T-cell (primary cell): ENCODE measurements at regions not wholly inside any gene's neighbourhood (a gene's known extent, or its start where the extent isn't known, plus 50 kb on each side); places are given as distances from the start of the nearest gene placed in this dataset.

Experiments
- ATAC-seq, 4 experiments: fragments of 200-7000 bp in 3 of 4; fragments of 150-1000 bp in 1 of 4; cut with Tn5 transposase; replicated peaks in 1 of 4; 1 replicate in 3 of 4; 2 replicates in 1 of 4; pipeline ENCODE4 v1.10.0; 2021; ENCODE audit warnings: moderate library complexity in 3 of 4, mild to moderate bottlenecking in 2 of 4, moderate number of reproducible peaks in 1 of 4
- CTCF ChIA-PET, 2 donors: fragments of 300-600 bp; sonication (Branson Sonifier 250); formaldehyde crosslinking; loops; one replicate each; lab custom pipeline; 2022; ENCODE audit warnings: antibody characterized with exemption in 2 of 2; lab: Charles Lee
- POLR2A ChIA-PET, 2 donors: fragments of 300-600 bp; sonication (Branson Sonifier 250); formaldehyde crosslinking; loops; one replicate each; lab custom pipeline; 2022; ENCODE audit warnings: antibody characterized with exemption in 2 of 2; lab: Charles Lee
- DNase-seq, 35 experiments: peaks; one replicate each; pipeline versions ENCODE4 v3.0.0 to v3.0.0-alpha.2; 2013 to 2023
- H3K27ac ChIP-seq: one replicate; pipeline ENCODE4 v1.5.1; 2013; ENCODE audit warnings: low read length
- H3K27me3 ChIP-seq, 2 experiments: replicated peaks in 1 of 2; 1 replicate in 1 of 2; 2 replicates in 1 of 2; pipeline versions ENCODE4 v1.6.1 to v1.7.0; 2013; ENCODE audit warnings: low read length in 1 of 2, mixed read lengths in 1 of 2; ENCODE audit not compliant: control insufficient read depth in 2 of 2, insufficient read depth in 2 of 2; ENCODE audit errors: extremely low read depth in 1 of 2
- H3K36me3 ChIP-seq, 2 donors: 1 replicate in 1 of 2; 2 replicates in 1 of 2; pipeline versions ENCODE4 v1.6.1 to v1.7.0; 2013; ENCODE audit warnings: low read length in 1 of 2; ENCODE audit not compliant: control insufficient read depth in 2 of 2, insufficient read depth in 1 of 2; ENCODE audit errors: extremely low read depth in 1 of 2
- H3K4me1 ChIP-seq, 2 experiments: 1 replicate in 1 of 2; 2 replicates in 1 of 2; pipeline versions ENCODE4 v1.6.1 to v1.7.0; 2013; ENCODE audit warnings: low read length in 2 of 2, mixed read lengths in 1 of 2; ENCODE audit not compliant: insufficient read depth in 2 of 2, control insufficient read depth in 1 of 2; ENCODE audit errors: extremely low read depth in 1 of 2
- H3K4me3 ChIP-seq, 2 donors: 1 replicate in 1 of 2; 2 replicates in 1 of 2; pipeline versions ENCODE4 v1.5.1 to v1.7.0; 2013; ENCODE audit warnings: mild to moderate bottlenecking in 2 of 2, low read length in 1 of 2, moderate library complexity in 1 of 2; ENCODE audit not compliant: control insufficient read depth in 1 of 2; ENCODE audit errors: extremely low read depth in 1 of 2
- H3K9me3 ChIP-seq: 2 replicates; pipeline ENCODE4 v1.7.0; 2013
- H3K27ac Mint-ChIP-seq, 2 donors: one replicate each; pipeline ENCODE4 v1.8.0; 2020 to 2021; ENCODE audit warnings: mild to moderate bottlenecking in 2 of 2, mixed read lengths in 2 of 2
- H3K27me3 Mint-ChIP-seq, 2 donors: one replicate each; pipeline ENCODE4 v1.8.0; 2021 to 2022; ENCODE audit warnings: mixed read lengths in 2 of 2
- H3K36me3 Mint-ChIP-seq: one replicate; pipeline ENCODE4 v1.8.0; 2021; ENCODE audit warnings: mixed read lengths
- H3K4me1 Mint-ChIP-seq, 3 donors: one replicate each; pipeline ENCODE4 v1.8.0; 2020 to 2022; ENCODE audit warnings: mixed read lengths in 3 of 3, mild to moderate bottlenecking in 1 of 3
- H3K4me3 Mint-ChIP-seq, 3 donors: one replicate each; pipeline ENCODE4 v1.8.0; 2020 to 2022; ENCODE audit warnings: mild to moderate bottlenecking in 3 of 3, mixed read lengths in 3 of 3, moderate library complexity in 3 of 3
- H3K9me3 Mint-ChIP-seq, 3 donors: one replicate each; pipeline ENCODE4 v1.8.0; 2020 to 2022; ENCODE audit warnings: mixed read lengths in 3 of 3
- WGBS: methylation state at CpG from one replicate; pipeline ENCODE4 v1.1.5; 2013; ENCODE audit warnings: missing lambda C conversion rate; ENCODE audit not compliant: insufficient coverage; 5-methylcytosine and 5-hydroxymethylcytosine counted together

DNA sequence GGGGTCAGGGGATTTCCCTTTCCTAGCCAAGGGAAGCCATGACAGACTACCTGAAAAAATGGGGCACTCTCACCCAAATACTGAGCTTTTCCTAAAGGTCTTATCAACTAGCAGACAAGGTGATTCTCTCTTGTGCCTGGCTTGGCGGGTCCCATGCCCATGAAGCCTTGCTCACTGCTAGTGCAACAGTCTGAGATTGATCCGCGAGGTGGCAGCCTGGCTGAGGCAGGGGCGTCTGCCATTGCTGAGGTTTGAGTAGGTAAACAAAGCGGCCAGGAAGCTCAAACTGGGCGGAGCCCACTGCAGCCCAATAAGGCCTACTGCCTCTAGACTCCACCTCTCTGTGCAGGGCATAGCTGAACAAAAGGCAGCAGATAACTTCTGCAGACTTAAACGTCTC lies 152.6 kb upstream of the PMFBP1 start:
- Histone ChIP-seq H3K9me3 (no peaks in the 10 kb centered on the region), H3K4me1 (no peaks in the 10 kb centered on the region), H3K27me3 (peaks cover 0 to 2% of the 10 kb centered on the region in 2 experiments), H3K27ac (no peak overlapping the region), H3K4me3 (no peak overlapping the region), H3K36me3 (no peaks in the 10 kb centered on the region)
- Mint-ChIP-seq H3K9me3 (peaks cover 19 to 20% (median 19%) of the 10 kb centered on the region in 3 donors), H3K27ac (no peak overlapping the region), H3K27me3 (no peaks in the 10 kb centered on the region), H3K4me3 (no peak overlapping the region), H3K4me1 (no peaks in the 10 kb centered on the region), H3K36me3 (peaks cover 9% of the 10 kb centered on the region)
- 87% methylated on average over 4 of the region's 7 CpGs for WGBS
- ChIA-PET POLR2A (no interaction called here), CTCF (no interaction called here)
- DNase-seq: no peak
- no peak for ATAC-seq

DNA sequence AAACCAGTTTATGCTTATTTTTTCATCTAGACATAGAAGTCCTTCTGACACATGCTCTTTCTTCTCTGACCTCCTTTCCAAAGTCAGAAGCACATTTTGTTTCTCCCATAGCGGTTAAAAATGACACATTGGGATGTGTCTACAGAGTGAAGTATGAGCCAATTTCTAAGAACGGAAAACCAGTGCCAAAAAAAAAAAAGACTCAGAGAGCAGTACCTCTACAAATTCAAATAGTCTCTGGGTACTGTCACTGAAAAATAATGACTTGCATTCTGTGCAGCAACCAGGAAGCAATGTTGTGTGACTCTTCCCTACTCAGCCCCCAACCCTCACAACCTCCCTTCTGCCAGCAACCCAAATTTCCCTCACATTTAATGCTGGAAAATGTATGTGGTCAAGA lies 145.5 kb upstream of the PMFBP1 start:
- 57% methylated on average over 1 of the region's 2 CpGs for WGBS
- H3K4me3 Mint-ChIP-seq: no peak overlapping the region
- POLR2A ChIA-PET: no interaction called here
- no peak overlapping the region for H3K27ac ChIP-seq
- no peaks in the 10 kb centered on the region for H3K36me3 ChIP-seq
- H3K9me3 Mint-ChIP-seq: peaks cover 10 to 19% (median 11%) of the 10 kb centered on the region in 3 donors
- DNase-seq: no peak
- H3K27ac Mint-ChIP-seq: no peak overlapping the region
- H3K9me3 ChIP-seq: no peaks in the 10 kb centered on the region
- no peak for ATAC-seq
- peaks cover 4% of the 10 kb centered on the region for H3K36me3 Mint-ChIP-seq
- CTCF ChIA-PET: no interaction called here
- H3K27me3 ChIP-seq: no peaks in the 10 kb centered on the region
- no peaks in the 10 kb centered on the region for H3K4me1 ChIP-seq
- H3K4me3 ChIP-seq: no peak overlapping the region
- H3K4me1 Mint-ChIP-seq: no peaks in the 10 kb centered on the region
- H3K27me3 Mint-ChIP-seq: peaks cover 0 to 5% of the 10 kb centered on the region in 2 donors

DNA sequence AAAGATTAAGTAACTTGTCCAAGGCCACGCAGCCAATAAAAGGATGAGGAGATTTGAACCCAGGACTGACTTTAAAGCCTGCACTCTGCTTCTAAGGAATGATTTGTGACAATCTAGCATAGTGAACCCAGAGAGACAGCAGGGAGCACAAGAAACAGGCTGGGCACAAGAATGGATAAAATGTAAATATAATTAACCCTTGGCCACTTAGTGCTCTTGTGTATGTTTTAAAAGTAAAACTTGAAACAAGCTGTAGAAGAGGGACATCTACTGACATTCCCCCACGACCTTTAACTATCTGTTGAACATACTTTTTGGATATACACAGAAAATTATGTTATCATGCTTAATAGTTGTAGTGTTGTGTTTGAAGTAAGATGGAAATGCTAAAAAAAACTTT lies 141.9 kb upstream of the PMFBP1 start:
- Mint-ChIP-seq H3K27ac (no peak overlapping the region), H3K4me1 (no peaks in the 10 kb centered on the region), H3K36me3 (no peaks in the 10 kb centered on the region), H3K4me3 (no peak overlapping the region), H3K9me3 (peaks cover 2 to 10% (median 7%) of the 10 kb centered on the region in 3 donors), H3K27me3 (peaks cover 0 to 5% of the 10 kb centered on the region in 2 donors)
- Histone ChIP-seq H3K4me1 (no peaks in the 10 kb centered on the region), H3K27me3 (no peaks in the 10 kb centered on the region), H3K4me3 (no peak overlapping the region), H3K9me3 (no peaks in the 10 kb centered on the region), H3K27ac (no peak overlapping the region), H3K36me3 (no peaks in the 10 kb centered on the region)
- ChIA-PET CTCF (no interaction called here), POLR2A (no interaction called here)
- DNase-seq: no peak
- 100% methylated on average over 1 of the region's 2 CpGs for WGBS
- ATAC-seq: no peak

DNA sequence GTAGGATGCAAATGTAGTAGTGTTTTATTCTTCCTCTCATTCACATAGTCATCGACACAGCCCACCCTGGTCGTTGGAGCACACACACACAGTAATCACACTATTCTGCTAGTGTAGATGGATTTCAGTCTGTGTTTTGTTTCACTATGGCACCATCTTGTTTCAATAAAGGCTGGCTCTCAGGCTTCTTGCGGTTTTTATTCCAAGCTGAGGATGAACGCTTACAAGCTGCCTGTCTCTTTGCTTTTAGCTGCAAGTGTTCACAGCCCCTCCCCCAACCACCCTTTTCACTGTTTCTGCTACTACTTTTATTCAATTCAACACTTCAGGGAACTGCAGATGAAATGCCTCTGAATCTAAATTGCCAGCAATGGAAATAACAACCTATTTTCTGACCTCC lies 140.9 kb upstream of the PMFBP1 start:
- Histone ChIP-seq H3K27me3 (no peaks in the 10 kb centered on the region), H3K4me3 (no peak overlapping the region), H3K4me1 (no peaks in the 10 kb centered on the region), H3K27ac (no peak overlapping the region), H3K9me3 (no peaks in the 10 kb centered on the region), H3K36me3 (no peaks in the 10 kb centered on the region)
- no peak overlapping the region for H3K4me3 Mint-ChIP-seq
- H3K9me3 Mint-ChIP-seq: peaks cover 3 to 14% (median 4%) of the 10 kb centered on the region in 3 donors
- H3K27ac Mint-ChIP-seq: no peak overlapping the region
- DNase-seq (no peak), ATAC-seq (no peak)
- ChIA-PET CTCF (no interaction called here), POLR2A (no interaction called here)
- H3K4me1 Mint-ChIP-seq: no peaks in the 10 kb centered on the region
- 69% methylated on average over 2 of the region's 4 CpGs for WGBS
- no peaks in the 10 kb centered on the region for H3K36me3 Mint-ChIP-seq
- peaks cover 0 to 5% of the 10 kb centered on the region in 2 donors for H3K27me3 Mint-ChIP-seq

DNA sequence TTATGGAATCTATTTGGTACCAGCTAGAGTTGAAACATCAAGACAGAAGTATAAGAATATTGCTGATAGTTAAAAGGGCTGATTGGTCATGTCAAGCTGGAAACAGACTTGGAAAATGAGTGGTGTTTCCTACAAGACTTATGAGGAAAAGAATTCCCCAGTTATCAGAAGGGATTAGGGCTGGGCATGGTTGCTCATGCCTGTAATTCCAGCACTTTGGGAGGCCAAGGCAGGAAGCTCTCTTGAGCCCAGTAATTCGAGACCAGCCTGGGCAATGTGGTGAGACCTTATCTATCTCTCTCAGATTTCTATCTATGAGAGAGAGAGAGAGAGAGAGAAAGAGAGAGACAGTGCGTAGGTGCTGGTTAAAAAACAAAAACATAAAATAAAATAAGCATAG lies 139.5 kb upstream of the PMFBP1 start:
- Histone ChIP-seq H3K4me3 (no peak overlapping the region), H3K27ac (no peak overlapping the region), H3K9me3 (no peaks in the 10 kb centered on the region), H3K27me3 (no peaks in the 10 kb centered on the region), H3K4me1 (no peaks in the 10 kb centered on the region), H3K36me3 (no peaks in the 10 kb centered on the region)
- Mint-ChIP-seq H3K9me3 (peaks cover 4 to 17% (median 5%) of the 10 kb centered on the region in 3 donors), H3K27me3 (no peaks in the 10 kb centered on the region), H3K4me1 (no peaks in the 10 kb centered on the region), H3K36me3 (no peaks in the 10 kb centered on the region), H3K4me3 (no peak overlapping the region), H3K27ac (no peak overlapping the region)
- CTCF ChIA-PET: no interaction called here
- DNase-seq (no peak), ATAC-seq (no peak)
- POLR2A ChIA-PET: no interaction called here
- WGBS: no CpG with 5 or more reads among the region's 2 CpGs

DNA sequence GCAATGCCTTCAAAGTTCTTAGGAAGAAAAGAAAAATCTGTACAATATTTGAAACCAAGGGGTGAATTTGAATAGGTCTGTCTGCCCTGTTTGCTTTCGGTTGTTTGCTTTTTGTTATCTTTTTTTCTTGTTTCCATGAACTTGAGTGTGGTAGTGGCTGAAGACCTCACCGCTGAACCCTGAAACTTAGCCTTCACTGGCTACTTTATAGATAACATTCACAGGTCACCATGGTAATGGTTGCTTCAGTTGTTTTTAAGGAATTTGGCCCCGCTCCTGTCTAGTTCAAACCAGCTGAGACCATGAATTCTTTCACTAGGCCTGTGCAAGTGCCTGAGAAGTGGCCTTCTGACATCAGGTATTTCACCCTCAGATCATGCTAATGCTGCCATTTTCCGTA lies 137.0 kb upstream of the PMFBP1 start:
- no peaks in the 10 kb centered on the region for H3K27me3 Mint-ChIP-seq
- no peaks in the 10 kb centered on the region for H3K4me1 Mint-ChIP-seq
- H3K9me3 ChIP-seq: no peaks in the 10 kb centered on the region
- no peaks in the 10 kb centered on the region for H3K4me1 ChIP-seq
- DNase-seq (no peak), ATAC-seq (no peak)
- peaks cover 3% of the 10 kb centered on the region for H3K36me3 Mint-ChIP-seq
- H3K27ac Mint-ChIP-seq: no peak overlapping the region
- H3K27me3 ChIP-seq: no peaks in the 10 kb centered on the region
- ChIA-PET CTCF (no interaction called here), POLR2A (no interaction called here)
- H3K27ac ChIP-seq: no peak overlapping the region
- no peaks in the 10 kb centered on the region for H3K36me3 ChIP-seq
- no peak overlapping the region for H3K4me3 Mint-ChIP-seq
- peaks cover 4 to 21% (median 7%) of the 10 kb centered on the region in 3 donors for H3K9me3 Mint-ChIP-seq
- 86% methylated on average over 2 of the region's 4 CpGs for WGBS
- no peak overlapping the region for H3K4me3 ChIP-seq

DNA sequence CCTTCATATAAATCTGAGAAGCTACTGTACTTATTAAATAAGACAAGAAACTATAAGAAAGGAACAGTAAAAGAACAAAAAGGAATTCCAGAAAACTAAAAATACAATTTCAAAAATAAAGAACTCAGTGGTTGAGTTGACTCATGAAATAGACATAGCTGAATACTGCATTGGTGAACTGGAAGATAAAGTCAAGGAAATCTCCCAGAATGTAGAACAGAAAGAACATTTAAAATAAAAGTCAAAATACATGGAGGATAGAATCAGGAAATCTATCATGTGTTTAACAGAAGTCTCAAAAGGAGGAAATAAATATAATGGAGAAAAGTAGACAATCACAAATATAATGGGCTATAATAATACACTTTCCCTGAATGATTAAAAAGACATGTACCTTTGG lies 136.4 kb upstream of the PMFBP1 start:
- H3K4me3 Mint-ChIP-seq: no peak overlapping the region
- CTCF ChIA-PET: no interaction called here

More for the DNA sequence above, 136.4 kb upstream of the PMFBP1 start:
- Mint-ChIP-seq H3K27me3 (no peaks in the 10 kb centered on the region), H3K9me3 (peaks cover 4 to 21% (median 7%) of the 10 kb centered on the region in 3 donors), H3K27ac (no peak overlapping the region), H3K4me1 (no peaks in the 10 kb centered on the region), H3K36me3 (peaks cover 3% of the 10 kb centered on the region)
- Histone ChIP-seq H3K27me3 (no peaks in the 10 kb centered on the region), H3K27ac (no peak overlapping the region), H3K36me3 (no peaks in the 10 kb centered on the region), H3K4me1 (no peaks in the 10 kb centered on the region), H3K4me3 (no peak overlapping the region), H3K9me3 (no peaks in the 10 kb centered on the region)
- no peak for ATAC-seq
- DNase-seq: no peak
- POLR2A ChIA-PET: no interaction called here
